GM08714 (cell line): ENCODE measurements at regions not wholly inside any gene's neighbourhood (a gene's known extent, or its start where the extent isn't known, plus 50 kb on each side); places are given as distances from the start of the nearest gene placed in this dataset.
"Not testable (repeated sequence)": the region's sequence is repeated elsewhere in the genome, so short reads cannot be mapped to it uniquely, and the experiment has no call there.

Experiments
- H3K4me3 ChIP-seq: fragments of 200-500 bp; sonication (Bioruptor generic); 2 replicates; pipeline ENCODE4 v1.5.1; 2014; ENCODE audit warnings: mild to moderate bottlenecking, low read length, inconsistent platforms
- ZNF274 ChIP-seq: IDR thresholded peaks from 2 replicates; pipeline ENCODE4 v1.6.1; 2012; ENCODE audit warnings: mild to moderate bottlenecking, low read depth, low read length

GRCh38 chr14:82029038-82029437 lies 495.4 kb upstream of the SEL1L start:
- no peak for TF ChIP-seq ZNF274

GRCh38 chr14:82035397-82035796 lies 501.7 kb upstream of the SEL1L start:
- no peak overlapping the region for H3K4me3 ChIP-seq
- TF ChIP-seq ZNF274 = no peak

More at GRCh38 chr14:82029038-82029437, 495.4 kb upstream of the SEL1L start:
- H3K4me3 ChIP-seq = no peak overlapping the region

GRCh38 chr14:82038066-82038465 lies 504.4 kb upstream of the SEL1L start:
- H3K4me3 ChIP-seq = not testable (repeated sequence)

GRCh38 chr14:82045339-82045738 lies 511.7 kb upstream of the SEL1L start:
- no peak for TF ChIP-seq ZNF274
- H3K4me3 ChIP-seq = no peak overlapping the region

GRCh38 chr14:82046512-82047226 lies 513.0 kb upstream of the SEL1L start:
- no peak overlapping the region for H3K4me3 ChIP-seq
- no peak for TF ChIP-seq ZNF274

- TF ChIP-seq ZNF274 = no peak
- H3K4me3 ChIP-seq = no peak overlapping the region
These were observed 514.3 kb upstream of the SEL1L start for GRCh38 chr14:82047777-82048470.

- no peak for TF ChIP-seq ZNF274
- H3K4me3 ChIP-seq = no peak overlapping the region
These were observed 519.1 kb upstream of the SEL1L start for GRCh38 chr14:82052778-82053177.

GRCh38 chr14:82055515-82056115 lies 522.0 kb upstream of the SEL1L start:
- no peak for TF ChIP-seq ZNF274
- no peak overlapping the region for H3K4me3 ChIP-seq

GRCh38 chr14:82060219-82060618 lies 526.6 kb upstream of the SEL1L start:
- TF ChIP-seq ZNF274 = no peak
- no peak overlapping the region for H3K4me3 ChIP-seq

GRCh38 chr14:82067221-82067875 lies 533.7 kb upstream of the SEL1L start:
- no peak for TF ChIP-seq ZNF274
- no peak overlapping the region for H3K4me3 ChIP-seq

- H3K4me3 ChIP-seq = no peak overlapping the region
- TF ChIP-seq ZNF274 = no peak
These were observed 536.4 kb upstream of the SEL1L start for GRCh38 chr14:82070040-82070439.

- no peak overlapping the region for H3K4me3 ChIP-seq
- TF ChIP-seq ZNF274 = no peak
These were observed 537.1 kb upstream of the SEL1L start for GRCh38 chr14:82070753-82071152.

- no peak overlapping the region for H3K4me3 ChIP-seq
- no peak for TF ChIP-seq ZNF274
These were observed 539.9 kb upstream of the SEL1L start for GRCh38 chr14:82073547-82073946.

GRCh38 chr14:82075566-82075965 lies 541.9 kb upstream of the SEL1L start:
- no peak overlapping the region for H3K4me3 ChIP-seq
- TF ChIP-seq ZNF274 = no peak

- TF ChIP-seq ZNF274 = no peak
- no peak overlapping the region for H3K4me3 ChIP-seq
These were observed 545.9 kb upstream of the SEL1L start for GRCh38 chr14:82079553-82079952.
